GM12891 (cell line): ENCODE measurements at regions not wholly inside any gene's neighbourhood (a gene's known extent, or its start where the extent isn't known, plus 50 kb on each side); places are given as distances from the start of the nearest gene placed in this dataset.

ENCODE experiments used
- POLR2A ChIP-seq: IDR thresholded peaks from 2 replicates; pipeline ENCODE4 v1.6.1; 2011; ENCODE audit warnings: low read depth, low read length, control low read depth
- POLR2AphosphoS5 ChIP-seq: IDR thresholded peaks from 2 replicates; pipeline ENCODE4 v1.6.1; 2011; ENCODE audit warnings: low read depth, low read length, control low read depth
- TAF1 ChIP-seq: IDR thresholded peaks from 2 replicates; pipeline ENCODE4 v1.6.1; 2011; ENCODE audit warnings: low read depth, low read length, control low read depth

DNA sequence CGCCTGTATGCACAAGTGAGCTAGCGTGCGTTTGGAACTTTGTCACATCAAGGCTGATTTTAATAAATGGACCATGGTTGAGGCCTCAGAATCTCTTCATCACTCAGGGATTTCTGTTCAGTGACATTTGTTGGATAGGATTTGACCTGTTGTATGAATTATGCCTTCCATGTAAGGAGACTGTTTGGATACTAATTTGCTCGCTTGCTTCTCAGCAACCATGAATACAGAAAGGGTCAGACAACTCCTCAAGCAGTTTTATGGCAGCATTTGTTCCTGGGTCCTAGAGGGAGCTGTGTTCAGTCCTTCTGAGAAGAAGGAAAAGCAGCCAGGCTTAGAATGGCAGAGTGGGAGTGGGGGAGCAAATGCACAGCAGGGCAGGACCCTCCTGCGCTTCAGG, 269.7 kb upstream of the LCORL start:
- no peak for TF ChIP-seq POLR2A
- TF ChIP-seq POLR2AphosphoS5: no peak
- no peak for TF ChIP-seq TAF1
